ENCODE measurements at regions not wholly inside any gene's neighbourhood (a gene's known extent, or its start where the extent isn't known, plus 50 kb on each side); places are given as distances from the start of the nearest gene placed in this dataset.

- no peaks in the 10 kb centered on the region for H4K20me1 ChIP-seq (ENCODE audit: insufficient read depth)
- H3K4me3 ChIP-seq (replicated peaks in 1 of 2; ENCODE audit: low read depth in 1 of 2, low read length in 2 of 2): no peak overlapping the region
- H3K79me2 ChIP-seq (ENCODE audit: insufficient read depth, low read length): no peaks in the 10 kb centered on the region
- no peak for ATAC-seq
- ChIA-PET CTCF (no interaction called here), RAD21 (ENCODE audit: low non-redundant PET in 1 of 2, low total read pairs in 2 of 2, uncharacterized antibody in 2 of 2, unreplicated experiment in 2 of 2) (no interaction called here), POLR2A (no interaction called here)
- no peak overlapping the region for H3K4me2 ChIP-seq (ENCODE audit: low read length)
- no peaks in the 10 kb centered on the region for H3K27me3 ChIP-seq (ENCODE audit: insufficient read depth, low read length)
- no peaks in the 10 kb centered on the region for H3K9me3 ChIP-seq (ENCODE audit: control insufficient read depth in 1 of 2, insufficient read depth in 1 of 2, low read depth in 1 of 2, low read length in 2 of 2)
- H3K9ac ChIP-seq (ENCODE audit: low read length): no peak overlapping the region
- H3K9me2 ChIP-seq (ENCODE audit: insufficient read depth): no peaks in the 10 kb centered on the region
- intact Hi-C loops (cut with micrococcal nuclease): no loop called here
- BruUV-seq (replicated peaks): no TSS peak
- H3K27ac ChIP-seq (ENCODE audit: low read depth, low read length): no peak overlapping the region
- TF ChIP-seq ATF3 (IDR thresholded peaks at IDR 0.05): no peak
- TF ChIP-seq YY1 (IDR thresholded peaks at IDR 0.05; ENCODE audit: extremely low read depth, insufficient replicate concordance, low read depth, low read length): no peak
- no peak for TF ChIP-seq CEBPB (IDR thresholded peaks at IDR 0.05; ENCODE audit: low read depth)
- no peak for TF ChIP-seq SP1 (IDR thresholded peaks at IDR 0.05; ENCODE audit: low read depth)
- TF ChIP-seq ZBTB33 (IDR thresholded peaks at IDR 0.05; ENCODE audit: extremely low read depth, insufficient replicate concordance, low read length): no peak
- TF ChIP-seq JUND (IDR thresholded peaks at IDR 0.05): no peak
- TF ChIP-seq FOSL1 (IDR thresholded peaks at IDR 0.05; ENCODE audit: low read depth): no peak
- no peak for TF ChIP-seq ZFX (IDR thresholded peaks at IDR 0.05)
- TF ChIP-seq SRF (IDR thresholded peaks at IDR 0.05; ENCODE audit: low read depth): no peak
- no peaks in the 10 kb centered on the region for H3K4me1 ChIP-seq (ENCODE audit: control insufficient read depth in 1 of 2, insufficient read depth in 2 of 2, low read length in 2 of 2)
- no peaks in the 10 kb centered on the region for H3K36me3 ChIP-seq (ENCODE audit: control insufficient read depth in 1 of 2, insufficient read depth in 2 of 2, low read length in 2 of 2)
- no peak overlapping the region for H2AFZ ChIP-seq (ENCODE audit: low read depth, low read length, poor library complexity, severe bottlenecking)
- no peak for DNase-seq (ENCODE audit: low read depth, low spot score)
These were observed 195.1 kb upstream of the CCDC150 start for GRCh38 chr2:196444442-196444841.

GRCh38 chr2:196445991-196446390 lies 193.5 kb upstream of the CCDC150 start:
- Histone ChIP-seq H3K9me2 (ENCODE audit: insufficient read depth) (no peaks in the 10 kb centered on the region), H3K27ac (ENCODE audit: low read depth, low read length) (no peak overlapping the region), H3K4me2 (ENCODE audit: low read length) (no peak overlapping the region), H3K27me3 (ENCODE audit: insufficient read depth, low read length) (no peaks in the 10 kb centered on the region), H2AFZ (ENCODE audit: low read depth, low read length, poor library complexity, severe bottlenecking) (no peak overlapping the region), H3K79me2 (ENCODE audit: insufficient read depth, low read length) (no peaks in the 10 kb centered on the region), H3K9me3 (ENCODE audit: control insufficient read depth in 1 of 2, insufficient read depth in 1 of 2, low read depth in 1 of 2, low read length in 2 of 2) (no peaks in the 10 kb centered on the region), H4K20me1 (ENCODE audit: insufficient read depth) (no peaks in the 10 kb centered on the region), H3K4me1 (ENCODE audit: control insufficient read depth in 1 of 2, insufficient read depth in 2 of 2, low read length in 2 of 2) (no peaks in the 10 kb centered on the region), H3K36me3 (ENCODE audit: control insufficient read depth in 1 of 2, insufficient read depth in 2 of 2, low read length in 2 of 2) (no peaks in the 10 kb centered on the region), H3K9ac (ENCODE audit: low read length) (no peak overlapping the region), H3K4me3 (replicated peaks in 1 of 2; ENCODE audit: low read depth in 1 of 2, low read length in 2 of 2) (no peak overlapping the region)
- POLR2A ChIA-PET: no interaction called here
- BruUV-seq (replicated peaks): no TSS peak
- ATAC-seq: no peak
- CTCF ChIA-PET: interaction anchor here (1.0 kb wide), 1 partner anchor 8 kb away, joined by 4 read pairs; no protein-coding TSS in a partner anchor
- RAD21 ChIA-PET (ENCODE audit: low non-redundant PET in 1 of 2, low total read pairs in 2 of 2, uncharacterized antibody in 2 of 2, unreplicated experiment in 2 of 2): no interaction called here
- intact Hi-C loops (cut with micrococcal nuclease): no loop called here
- no peak for DNase-seq (ENCODE audit: low read depth, low spot score)
- no peak for TF ChIP-seq EZH2phosphoT487 (IDR thresholded peaks at IDR 0.05; ENCODE audit: borderline replicate concordance)
- no peak for TF ChIP-seq POLR2AphosphoS5 (IDR thresholded peaks at IDR 0.05; ENCODE audit: low read depth, low read length)
- TF ChIP-seq RAD21 (IDR thresholded peaks at IDR 0.05; ENCODE audit: low read depth): no peak
- TF ChIP-seq SRF (IDR thresholded peaks at IDR 0.05; ENCODE audit: low read depth): no peak
- TF ChIP-seq POLR2A (IDR thresholded peaks at IDR 0.05; ENCODE audit: borderline replicate concordance, extremely low read depth, insufficient read depth, insufficient read length): no peak
- TF ChIP-seq ZNF274 (IDR thresholded peaks at IDR 0.05; ENCODE audit: low read depth, low read length): no peak

Measured in HCT116 (cell line).